Bronchial epithelial cell (primary cell): ENCODE measurements at regions not wholly inside any gene's neighbourhood (a gene's known extent, or its start where the extent isn't known, plus 50 kb on each side); places are given as distances from the start of the nearest gene placed in this dataset.

Experiments
- DNase-seq: peaks from one replicate; pipeline ENCODE4 v3.0.0-alpha.2; 2010; ENCODE audit warnings: low read depth
- FAIRE-seq: peaks from 2 replicates; lab custom pipeline; 2011; peaks lifted over from hg19 to GRCh38; lab: Jason Lieb, UNC
- H3K27me3 ChIP-seq: 2 replicates; pipeline ENCODE4 v1.5.1; 2011; ENCODE audit warnings: low read length; ENCODE audit not compliant: control insufficient read depth, insufficient read depth
- H3K36me3 ChIP-seq: 2 replicates; pipeline ENCODE4 v1.5.1; 2011; ENCODE audit warnings: low read length; ENCODE audit not compliant: control insufficient read depth, insufficient read depth
- H3K4me3 ChIP-seq: 2 replicates; pipeline ENCODE4 v1.5.1; 2011; ENCODE audit warnings: mild to moderate bottlenecking, low read depth, low read length, control low read depth
- CTCF ChIP-seq: IDR thresholded peaks from 2 replicates; pipeline ENCODE4 v1.5.1; 2011; ENCODE audit warnings: mild to moderate bottlenecking, moderate library complexity, low read length, control low read depth, inconsistent platforms; ENCODE audit not compliant: insufficient read depth, severe bottlenecking

GRCh38 chr12:73506611-73507010 lies 1031.0 kb upstream of the ATXN7L3B start:
- H3K36me3 ChIP-seq, result no peaks in the 10 kb centered on the region
- no peak overlapping the region for H3K4me3 ChIP-seq
- FAIRE-seq (no peak), DNase-seq (no peak)
- TF ChIP-seq CTCF, result no peak
- H3K27me3 ChIP-seq, result no peaks in the 10 kb centered on the region

- H3K4me3 ChIP-seq, result no peak overlapping the region
- no peaks in the 10 kb centered on the region for H3K27me3 ChIP-seq
- no peak for DNase-seq
- H3K36me3 ChIP-seq, result no peaks in the 10 kb centered on the region
- no peak for TF ChIP-seq CTCF
- no peak for FAIRE-seq
Observed at GRCh38 chr12:73514672-73515071, 1023.0 kb upstream of the ATXN7L3B start.

- Histone ChIP-seq H3K27me3 (no peaks in the 10 kb centered on the region), H3K36me3 (no peaks in the 10 kb centered on the region), H3K4me3 (no peak overlapping the region)
- no peak for DNase-seq
- no peak for FAIRE-seq
- TF ChIP-seq CTCF, result no peak
Observed at GRCh38 chr12:73517859-73518258, 1019.8 kb upstream of the ATXN7L3B start.

GRCh38 chr12:73529231-73529630 lies 1008.4 kb upstream of the ATXN7L3B start:
- no peak overlapping the region for H3K4me3 ChIP-seq
- no peaks in the 10 kb centered on the region for H3K36me3 ChIP-seq
- TF ChIP-seq CTCF, result no peak
- H3K27me3 ChIP-seq, result no peaks in the 10 kb centered on the region
- DNase-seq (no peak), FAIRE-seq (no peak)

- no peaks in the 10 kb centered on the region for H3K36me3 ChIP-seq
- TF ChIP-seq CTCF, result no peak
- no peak for DNase-seq
- no peaks in the 10 kb centered on the region for H3K27me3 ChIP-seq
- no peak for FAIRE-seq
- H3K4me3 ChIP-seq, result no peak overlapping the region
Observed at GRCh38 chr12:73529954-73530353, 1007.7 kb upstream of the ATXN7L3B start.

- no peak for TF ChIP-seq CTCF
- DNase-seq, result no peak
- FAIRE-seq, result no peak
- Histone ChIP-seq H3K36me3 (no peaks in the 10 kb centered on the region), H3K27me3 (no peaks in the 10 kb centered on the region), H3K4me3 (no peak overlapping the region)
Observed at GRCh38 chr12:73531752-73532151, 1005.9 kb upstream of the ATXN7L3B start.
